GM23338 (cell line): ENCODE measurements at regions not wholly inside any gene's neighbourhood (a gene's known extent, or its start where the extent isn't known, plus 50 kb on each side); places are given as distances from the start of the nearest gene placed in this dataset.

Experiments
- CTCF ChIP-seq, 2 experiments: fragments of 200-600 bp in 1 of 2; sonication (generic) in 1 of 2; conservative IDR thresholded peaks; 2 replicates each; pipeline versions ENCODE4 v1.5.1 to v1.6.1; 2016 to 2017; ENCODE audit warnings: antibody characterized with exemption in 2 of 2, low read depth in 2 of 2, mild to moderate bottlenecking in 2 of 2, moderate library complexity in 1 of 2
- POLR2AphosphoS5 ChIP-seq: IDR thresholded peaks from 2 replicates; pipeline ENCODE4 v1.6.1; 2016; ENCODE audit warnings: antibody characterized with exemption, low read depth

GRCh38 chr5:57750891-57751290 lies 268.3 kb upstream of the ACTBL2 start:
- TF ChIP-seq CTCF (conservative IDR thresholded peaks at IDR 0.05; ENCODE audit: low read depth in 2 of 2) = no peak
- no peak for TF ChIP-seq POLR2AphosphoS5
